ENCODE measurements at regions not wholly inside any gene's neighbourhood (a gene's known extent, or its start where the extent isn't known, plus 50 kb on each side); places are given as distances from the start of the nearest gene placed in this dataset.

GRCh38 chr13:79803989-79804388 lies 323.0 kb downstream of the NDFIP2 start:
- DNase-seq = no peak

- DNase-seq = no peak
These were observed 322.3 kb downstream of the NDFIP2 start for GRCh38 chr13:79803296-79803695.

GRCh38 chr13:79802389-79803085 lies 321.6 kb downstream of the NDFIP2 start:
- DNase-seq = no peak

GRCh38 chr13:79799059-79799867 lies 318.3 kb downstream of the NDFIP2 start:
- no peak for DNase-seq

- DNase-seq = no peak
These were observed 315.2 kb downstream of the NDFIP2 start for GRCh38 chr13:79796136-79796535.

GRCh38 chr13:79794931-79795330 lies 314.0 kb downstream of the NDFIP2 start:
- no peak for DNase-seq

GRCh38 chr13:79792716-79793115 lies 311.8 kb downstream of the NDFIP2 start:
- DNase-seq = no peak

GRCh38 chr13:79791471-79792042 lies 310.6 kb downstream of the NDFIP2 start:
- no peak for DNase-seq

- no peak for DNase-seq
These were observed 305.2 kb downstream of the NDFIP2 start for GRCh38 chr13:79786176-79786575.

- no peak for DNase-seq
These were observed 301.7 kb downstream of the NDFIP2 start for GRCh38 chr13:79782541-79783205.

GRCh38 chr13:79781829-79782540 lies 301.0 kb downstream of the NDFIP2 start:
- DNase-seq = no peak

- no peak for DNase-seq
These were observed 299.3 kb downstream of the NDFIP2 start for GRCh38 chr13:79780240-79780639.

- DNase-seq = no peak
These were observed 298.8 kb downstream of the NDFIP2 start for GRCh38 chr13:79779761-79780160.

GRCh38 chr13:79778741-79779460 lies 297.9 kb downstream of the NDFIP2 start:
- DNase-seq = no peak

GRCh38 chr13:79777504-79777903 lies 296.5 kb downstream of the NDFIP2 start:
- no peak for DNase-seq

GRCh38 chr13:79776531-79777295 lies 295.8 kb downstream of the NDFIP2 start:
- DNase-seq = no peak

GRCh38 chr13:79775830-79776229 lies 294.9 kb downstream of the NDFIP2 start:
- DNase-seq = no peak

- DNase-seq = no peak
These were observed 291.9 kb downstream of the NDFIP2 start for GRCh38 chr13:79772811-79773210.

GRCh38 chr13:79771493-79771892 lies 290.5 kb downstream of the NDFIP2 start:
- no peak for DNase-seq

GRCh38 chr13:79770056-79770455 lies 289.1 kb downstream of the NDFIP2 start:
- no peak for DNase-seq

- no peak for DNase-seq
These were observed 286.2 kb downstream of the NDFIP2 start for GRCh38 chr13:79767126-79767525.

Data from stimulated activated CD4-positive, alpha-beta T cell treated with anti-CD3 and anti-CD28 coated beads, Interleukin-2, amount 100 ng/mL, for 24 hours (primary cell).